ENCODE measurements at regions not wholly inside any gene's neighbourhood (a gene's known extent, or its start where the extent isn't known, plus 50 kb on each side); places are given as distances from the start of the nearest gene placed in this dataset.
A peak's percentile ranks its signal among the peaks of the same experiment; 100 is the strongest.

DNA sequence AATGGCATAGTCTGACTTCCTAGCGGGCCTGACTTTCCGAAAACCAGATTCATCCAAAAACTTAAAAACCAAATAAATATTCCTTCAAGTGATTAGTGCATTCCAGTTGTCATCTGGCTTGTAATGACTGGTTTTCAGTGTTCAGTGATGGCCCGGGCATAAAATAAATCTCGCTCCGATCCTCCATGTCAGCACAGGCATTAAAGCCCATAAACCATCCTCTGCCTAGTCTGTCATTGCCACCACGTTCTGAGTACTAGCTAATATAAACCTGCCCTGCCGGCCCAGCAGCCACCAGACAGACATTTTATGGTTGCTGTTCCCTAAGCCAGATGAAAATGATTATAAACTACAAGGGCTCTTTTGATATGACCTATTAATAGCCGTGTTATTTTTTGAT is 232.3 kb upstream of the GMDS start:
- no peak for DNase-seq
- intact Hi-C loops (cut with DNase I) = loop anchor here in 1 of 10 donors (10.0 kb wide), 1 partner anchor 157 kb away; no protein-coding TSS in a partner anchor
- peak in 3 of 4 donors; percentile 4 to 8 (median 4) for ATAC-seq
- H3K4me3 ChIP-seq = no peak overlapping the region
- WGBS, 4 donors = 64 to 66% (median 65%) methylated on average over 8 of the region's 8 CpGs
- no peaks in the 10 kb centered on the region for H3K27me3 ChIP-seq
- H3K9me3 ChIP-seq = peaks cover 0 to 6% (median 0%) of the 10 kb centered on the region in 12 donors
- H3K36me3 ChIP-seq = no peaks in the 10 kb centered on the region
- H3K27ac ChIP-seq = peak overlapping the region in 8 of 12 donors; percentile 15 to 81 (median 48)
- TF ChIP-seq, protein P1, sequence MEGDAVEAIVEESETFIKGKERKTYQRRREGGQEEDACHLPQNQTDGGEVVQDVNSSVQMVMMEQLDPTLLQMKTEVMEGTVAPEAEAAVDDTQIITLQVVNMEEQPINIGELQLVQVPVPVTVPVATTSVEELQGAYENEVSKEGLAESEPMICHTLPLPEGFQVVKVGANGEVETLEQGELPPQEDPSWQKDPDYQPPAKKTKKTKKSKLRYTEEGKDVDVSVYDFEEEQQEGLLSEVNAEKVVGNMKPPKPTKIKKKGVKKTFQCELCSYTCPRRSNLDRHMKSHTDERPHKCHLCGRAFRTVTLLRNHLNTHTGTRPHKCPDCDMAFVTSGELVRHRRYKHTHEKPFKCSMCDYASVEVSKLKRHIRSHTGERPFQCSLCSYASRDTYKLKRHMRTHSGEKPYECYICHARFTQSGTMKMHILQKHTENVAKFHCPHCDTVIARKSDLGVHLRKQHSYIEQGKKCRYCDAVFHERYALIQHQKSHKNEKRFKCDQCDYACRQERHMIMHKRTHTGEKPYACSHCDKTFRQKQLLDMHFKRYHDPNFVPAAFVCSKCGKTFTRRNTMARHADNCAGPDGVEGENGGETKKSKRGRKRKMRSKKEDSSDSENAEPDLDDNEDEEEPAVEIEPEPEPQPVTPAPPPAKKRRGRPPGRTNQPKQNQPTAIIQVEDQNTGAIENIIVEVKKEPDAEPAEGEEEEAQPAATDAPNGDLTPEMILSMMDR (IDR thresholded peaks at IDR 0.05) = no peak
- TF ChIP-seq POLR2A (IDR thresholded peaks at IDR 0.05) = no peak
- peaks cover 0 to 37% (median 15%) of the 10 kb centered on the region in 12 donors for H3K4me1 ChIP-seq

DNA sequence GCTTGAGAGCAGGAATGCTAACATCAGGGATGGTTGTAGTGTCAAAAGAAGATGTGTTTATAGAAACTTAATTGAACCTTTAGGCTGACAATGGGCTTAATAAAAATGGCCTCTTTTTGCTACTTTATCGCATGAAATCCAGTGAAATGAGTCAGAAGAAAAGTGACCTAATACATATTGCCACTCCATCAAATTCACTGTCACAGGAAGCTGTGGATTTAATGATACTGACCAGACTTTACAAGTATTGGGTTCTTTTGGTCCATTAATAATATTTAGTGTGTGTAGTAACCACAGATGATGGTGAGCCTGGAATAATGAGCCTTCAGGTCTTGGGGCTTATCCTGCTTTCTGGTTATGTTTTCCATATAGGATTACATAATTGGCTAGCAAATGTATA is 231.8 kb upstream of the GMDS start:
- intact Hi-C loops (cut with DNase I) = loop anchor here in 1 of 10 donors (10.0 kb wide), 1 partner anchor 158 kb away; no protein-coding TSS in a partner anchor
- H3K27ac ChIP-seq = peak overlapping the region in 1 of 12 donors; percentile 45
- WGBS, 4 donors = 90 to 100% (median 96%) methylated on average over 1 of the region's 1 CpG
- no peak for TF ChIP-seq POLR2A (IDR thresholded peaks at IDR 0.05)
- TF ChIP-seq, protein P1 (IDR thresholded peaks at IDR 0.05) = no peak
- peaks cover 0 to 2% (median 0%) of the 10 kb centered on the region in 12 donors for H3K9me3 ChIP-seq
- ATAC-seq (no peak), DNase-seq (no peak)
- peaks cover 0 to 37% (median 15%) of the 10 kb centered on the region in 12 donors for H3K4me1 ChIP-seq
- H3K27me3 ChIP-seq = no peaks in the 10 kb centered on the region
- H3K36me3 ChIP-seq = no peaks in the 10 kb centered on the region
- H3K4me3 ChIP-seq = no peak overlapping the region

DNA sequence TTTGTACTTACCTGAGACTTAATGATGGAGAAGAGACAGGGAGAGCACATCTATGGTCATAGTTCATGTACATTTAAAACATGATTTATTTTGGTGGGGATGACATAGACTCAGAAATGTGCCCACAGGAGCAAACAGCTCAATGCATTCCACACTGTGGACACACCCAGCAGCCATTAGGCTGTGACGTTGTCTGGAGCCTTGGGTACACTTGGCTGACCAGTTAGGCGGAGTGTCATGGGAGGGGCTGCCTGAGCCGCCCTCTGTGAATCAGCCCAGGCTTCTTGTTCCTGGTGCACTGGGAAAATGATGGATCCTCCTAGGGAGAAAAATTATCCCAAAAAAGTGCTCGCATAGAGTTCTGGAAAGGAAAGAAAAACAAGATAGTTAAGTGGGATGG is 231.0 kb upstream of the GMDS start:
- 59 to 82% (median 66%) methylated on average over 4 of the region's 4 CpGs for WGBS, 4 donors
- intact Hi-C loops (cut with DNase I) = loop anchor here in 1 of 10 donors (10.0 kb wide), 1 partner anchor 158 kb away; no protein-coding TSS in a partner anchor
- DNase-seq = no peak
- Histone ChIP-seq H3K4me3 (no peak overlapping the region), H3K4me1 (peaks cover 0 to 37% (median 15%) of the 10 kb centered on the region in 12 donors), H3K27me3 (no peaks in the 10 kb centered on the region), H3K9me3 (no peaks in the 10 kb centered on the region), H3K27ac (no peak overlapping the region), H3K36me3 (no peaks in the 10 kb centered on the region)
- no peak for TF ChIP-seq POLR2A (IDR thresholded peaks at IDR 0.05)
- TF ChIP-seq, protein P1 (IDR thresholded peaks at IDR 0.05) = no peak
- no peak for ATAC-seq

DNA sequence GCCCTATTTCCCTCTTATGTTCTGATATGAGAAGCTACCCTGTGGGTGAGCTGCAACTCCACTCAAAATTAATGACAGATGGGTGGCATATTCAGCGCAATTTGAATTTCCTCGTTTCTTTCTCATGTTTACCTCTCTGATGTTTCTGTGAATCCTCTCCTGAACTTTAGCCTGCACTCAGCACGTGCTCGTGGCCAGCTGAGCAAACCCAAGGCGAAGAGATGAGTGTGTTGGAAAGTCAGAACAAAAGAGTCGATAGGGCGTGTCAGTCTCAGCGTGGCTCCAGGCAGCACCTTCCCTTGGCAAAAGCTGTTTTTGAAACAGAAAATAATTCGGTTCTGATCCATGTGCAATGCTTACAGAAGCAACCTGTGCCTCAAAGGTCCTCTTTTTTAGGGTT is 226.1 kb upstream of the GMDS start:
- H3K27me3 ChIP-seq = peaks cover 0 to 6% (median 0%) of the 10 kb centered on the region in 9 donors
- H3K4me3 ChIP-seq = no peak overlapping the region
- H3K27ac ChIP-seq = no peak overlapping the region
- H3K4me1 ChIP-seq = no peaks in the 10 kb centered on the region
- DNase-seq (no peak), ATAC-seq (no peak)
- 93 to 96% (median 95%) methylated on average over 9 of the region's 9 CpGs for WGBS, 4 donors
- H3K9me3 ChIP-seq = no peaks in the 10 kb centered on the region
- TF ChIP-seq, protein P1 (IDR thresholded peaks at IDR 0.05) = no peak
- no peak for TF ChIP-seq POLR2A (IDR thresholded peaks at IDR 0.05)
- H3K36me3 ChIP-seq = no peaks in the 10 kb centered on the region
- intact Hi-C loops (cut with DNase I) = loop anchor here in 1 of 10 donors (10.0 kb wide), 1 partner anchor 163 kb away; no protein-coding TSS in a partner anchor
